ENCODE measurements at regions not wholly inside any gene's neighbourhood (a gene's known extent, or its start where the extent isn't known, plus 50 kb on each side); places are given as distances from the start of the nearest gene placed in this dataset.

DNA sequence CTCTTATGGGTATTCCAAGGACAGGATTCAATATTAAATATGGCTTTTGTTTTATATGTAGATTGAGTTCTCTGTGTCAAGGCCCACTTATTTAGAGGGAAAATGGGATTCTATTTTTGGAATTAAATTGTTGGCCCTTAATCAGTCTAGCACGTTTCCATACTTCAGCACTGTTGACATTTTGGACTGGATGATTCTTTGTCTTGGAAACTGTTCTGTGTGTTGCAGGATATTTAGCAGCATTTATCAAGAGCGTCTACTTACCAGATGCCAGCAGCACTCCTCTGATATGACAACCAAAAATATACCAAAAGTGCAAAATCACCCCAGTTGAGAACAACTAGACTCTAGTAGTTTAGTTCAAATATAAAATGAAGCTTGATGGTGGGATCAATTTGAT is 1027.0 kb upstream of the COX7C start:
- Histone ChIP-seq H3K9me2 (ENCODE audit: insufficient read depth) (no peaks in the 10 kb centered on the region), H3K4me1 (replicated peaks; ENCODE audit: insufficient read depth) (no peaks in the 10 kb centered on the region), H3K36me3 (ENCODE audit: low read depth) (no peaks in the 10 kb centered on the region), H2AFZ (no peak overlapping the region), H3K27ac (no peak overlapping the region), H4K20me1 (ENCODE audit: insufficient read depth) (no peaks in the 10 kb centered on the region), H3K79me2 (ENCODE audit: low read depth) (no peaks in the 10 kb centered on the region), H3K4me2 (no peak overlapping the region), H3K27me3 (ENCODE audit: insufficient read depth, low read depth) (no peaks in the 10 kb centered on the region), H3K9me3 (ENCODE audit: insufficient read depth, low read depth) (no peaks in the 10 kb centered on the region), H3K4me3 (no peak overlapping the region), H3F3A (ENCODE audit: insufficient read depth, low read depth) (no peaks in the 10 kb centered on the region)
- ChIA-PET POLR2A (ENCODE audit: unreplicated experiment) (no interaction called here), CTCF (no interaction called here)
- intact Hi-C loops (cut with micrococcal nuclease; ENCODE audit: unreplicated experiment), result no loop called here
- BruUV-seq (replicated peaks), result no TSS peak
- DNase-seq, result no peak
- no peak for TF ChIP-seq EZH2 (IDR thresholded peaks at IDR 0.05; ENCODE audit: low read depth)
- TF ChIP-seq, protein P1, sequence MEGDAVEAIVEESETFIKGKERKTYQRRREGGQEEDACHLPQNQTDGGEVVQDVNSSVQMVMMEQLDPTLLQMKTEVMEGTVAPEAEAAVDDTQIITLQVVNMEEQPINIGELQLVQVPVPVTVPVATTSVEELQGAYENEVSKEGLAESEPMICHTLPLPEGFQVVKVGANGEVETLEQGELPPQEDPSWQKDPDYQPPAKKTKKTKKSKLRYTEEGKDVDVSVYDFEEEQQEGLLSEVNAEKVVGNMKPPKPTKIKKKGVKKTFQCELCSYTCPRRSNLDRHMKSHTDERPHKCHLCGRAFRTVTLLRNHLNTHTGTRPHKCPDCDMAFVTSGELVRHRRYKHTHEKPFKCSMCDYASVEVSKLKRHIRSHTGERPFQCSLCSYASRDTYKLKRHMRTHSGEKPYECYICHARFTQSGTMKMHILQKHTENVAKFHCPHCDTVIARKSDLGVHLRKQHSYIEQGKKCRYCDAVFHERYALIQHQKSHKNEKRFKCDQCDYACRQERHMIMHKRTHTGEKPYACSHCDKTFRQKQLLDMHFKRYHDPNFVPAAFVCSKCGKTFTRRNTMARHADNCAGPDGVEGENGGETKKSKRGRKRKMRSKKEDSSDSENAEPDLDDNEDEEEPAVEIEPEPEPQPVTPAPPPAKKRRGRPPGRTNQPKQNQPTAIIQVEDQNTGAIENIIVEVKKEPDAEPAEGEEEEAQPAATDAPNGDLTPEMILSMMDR (conservative IDR thresholded peaks at IDR 0.05), result no peak

DNA sequence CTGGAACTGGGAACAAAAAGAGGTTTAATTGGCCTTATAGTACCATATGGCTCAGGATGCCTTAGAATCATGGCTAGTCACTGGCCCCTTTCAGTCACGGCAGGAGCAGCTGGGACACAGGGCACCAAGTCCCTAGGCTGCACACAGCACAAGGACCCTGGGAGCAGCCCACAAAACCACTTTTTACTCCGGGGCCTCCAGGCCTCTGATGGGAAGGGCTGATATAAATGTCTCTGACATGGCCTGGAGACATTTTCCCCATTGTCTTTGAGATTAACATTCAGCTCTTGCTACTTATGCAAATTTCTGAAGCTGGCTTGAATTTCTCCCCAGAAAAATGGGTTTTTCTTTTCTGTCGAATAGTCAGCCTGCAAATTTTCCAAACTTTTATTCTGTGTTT is 1026.4 kb upstream of the COX7C start:
- CTCF ChIA-PET, result no interaction called here
- Histone ChIP-seq H3K27me3 (ENCODE audit: insufficient read depth, low read depth) (no peaks in the 10 kb centered on the region), H3F3A (ENCODE audit: insufficient read depth, low read depth) (no peaks in the 10 kb centered on the region), H3K4me3 (no peak overlapping the region), H3K4me1 (replicated peaks; ENCODE audit: insufficient read depth) (no peaks in the 10 kb centered on the region), H3K36me3 (ENCODE audit: low read depth) (no peaks in the 10 kb centered on the region), H3K9me3 (ENCODE audit: insufficient read depth, low read depth) (no peaks in the 10 kb centered on the region), H2AFZ (no peak overlapping the region), H4K20me1 (ENCODE audit: insufficient read depth) (no peaks in the 10 kb centered on the region), H3K79me2 (ENCODE audit: low read depth) (no peaks in the 10 kb centered on the region), H3K27ac (no peak overlapping the region), H3K4me2 (no peak overlapping the region), H3K9me2 (ENCODE audit: insufficient read depth) (no peaks in the 10 kb centered on the region)
- TF ChIP-seq, protein P1 (conservative IDR thresholded peaks at IDR 0.05), result no peak
- no peak for TF ChIP-seq EZH2 (IDR thresholded peaks at IDR 0.05; ENCODE audit: low read depth)
- POLR2A ChIA-PET (ENCODE audit: unreplicated experiment), result no interaction called here
- BruUV-seq (replicated peaks), result no TSS peak
- intact Hi-C loops (cut with micrococcal nuclease; ENCODE audit: unreplicated experiment), result no loop called here
- DNase-seq, result no peak

DNA sequence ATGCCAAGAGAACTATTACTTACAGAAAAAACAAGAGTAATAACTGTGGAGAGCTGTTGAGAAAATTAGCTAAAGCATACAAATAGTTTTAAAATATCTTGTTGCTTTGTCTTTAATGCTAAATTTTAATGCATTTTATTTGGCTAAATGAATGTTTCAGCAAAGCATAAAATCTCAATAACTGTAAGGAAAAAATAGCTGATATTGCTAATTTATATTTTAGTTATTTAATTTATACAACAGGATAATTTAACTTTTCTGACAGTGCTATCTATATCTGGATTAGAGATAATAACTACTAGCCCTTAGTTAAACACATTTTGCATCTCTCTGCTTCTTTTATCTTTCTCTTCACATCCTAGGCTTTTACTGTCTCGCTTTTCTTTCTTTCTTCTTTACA is 1014.9 kb upstream of the COX7C start:
- no peak for TF ChIP-seq EZH2 (IDR thresholded peaks at IDR 0.05; ENCODE audit: low read depth)
- TF ChIP-seq, protein P1 (conservative IDR thresholded peaks at IDR 0.05), result no peak
- intact Hi-C loops (cut with micrococcal nuclease; ENCODE audit: unreplicated experiment), result no loop called here
- Histone ChIP-seq H3K9me2 (ENCODE audit: insufficient read depth) (no peaks in the 10 kb centered on the region), H4K20me1 (ENCODE audit: insufficient read depth) (no peaks in the 10 kb centered on the region), H3K27ac (no peak overlapping the region), H3K36me3 (ENCODE audit: low read depth) (no peaks in the 10 kb centered on the region), H3K4me2 (no peak overlapping the region), H3F3A (ENCODE audit: insufficient read depth, low read depth) (no peaks in the 10 kb centered on the region), H2AFZ (no peak overlapping the region), H3K4me3 (no peak overlapping the region), H3K79me2 (ENCODE audit: low read depth) (no peaks in the 10 kb centered on the region), H3K4me1 (replicated peaks; ENCODE audit: insufficient read depth) (no peaks in the 10 kb centered on the region), H3K9me3 (ENCODE audit: insufficient read depth, low read depth) (no peaks in the 10 kb centered on the region), H3K27me3 (ENCODE audit: insufficient read depth, low read depth) (no peaks in the 10 kb centered on the region)
- no peak for DNase-seq
- ChIA-PET POLR2A (ENCODE audit: unreplicated experiment) (no interaction called here), CTCF (interaction anchor here (0.7 kb wide), 1 partner anchor 761 kb away, joined by 3 read pairs; no protein-coding TSS in a partner anchor)
- no TSS peak for BruUV-seq (replicated peaks)
